Bronchial epithelial cell (primary cell): ENCODE measurements at regions not wholly inside any gene's neighbourhood (a gene's known extent, or its start where the extent isn't known, plus 50 kb on each side); places are given as distances from the start of the nearest gene placed in this dataset.

Experiments used
- DNase-seq: peaks from one replicate; pipeline ENCODE4 v3.0.0-alpha.2; 2010; ENCODE audit warnings: low read depth
- FAIRE-seq: peaks from 2 replicates; lab custom pipeline; 2011; peaks lifted over from hg19 to GRCh38; lab: Jason Lieb, UNC
- H3K27me3 ChIP-seq: 2 replicates; pipeline ENCODE4 v1.5.1; 2011; ENCODE audit warnings: low read length; ENCODE audit not compliant: control insufficient read depth, insufficient read depth
- H3K36me3 ChIP-seq: 2 replicates; pipeline ENCODE4 v1.5.1; 2011; ENCODE audit warnings: low read length; ENCODE audit not compliant: control insufficient read depth, insufficient read depth
- H3K4me3 ChIP-seq: 2 replicates; pipeline ENCODE4 v1.5.1; 2011; ENCODE audit warnings: mild to moderate bottlenecking, low read depth, low read length, control low read depth
- TF ChIP-seq, protein P1 (sequence below): IDR thresholded peaks from 2 replicates; pipeline ENCODE4 v1.5.1; 2011; ENCODE audit warnings: mild to moderate bottlenecking, moderate library complexity, low read length, control low read depth, inconsistent platforms; ENCODE audit not compliant: insufficient read depth, severe bottlenecking

DNA sequence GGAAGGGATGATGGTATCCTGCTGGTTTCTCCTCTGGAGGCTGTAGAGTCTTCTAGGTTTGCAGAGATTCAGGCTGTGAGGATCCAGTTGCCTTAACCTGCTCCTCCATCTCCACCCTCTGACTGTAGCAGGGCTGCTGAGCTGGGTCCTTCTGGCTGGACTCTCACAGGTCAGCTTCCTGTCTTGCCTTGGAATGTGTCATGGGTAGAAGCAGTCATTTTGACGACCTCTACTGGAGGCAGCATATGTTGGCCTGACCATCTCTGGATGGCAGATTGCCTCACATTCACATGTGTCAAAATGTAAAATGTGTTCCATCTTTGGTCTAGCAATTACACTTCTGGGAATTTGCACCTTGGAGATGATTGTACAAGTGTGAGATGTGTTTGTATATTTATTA, 504.4 kb upstream of the EEF2KMT start:
- DNase-seq (no peak), FAIRE-seq (no peak)
- TF ChIP-seq, protein P1, sequence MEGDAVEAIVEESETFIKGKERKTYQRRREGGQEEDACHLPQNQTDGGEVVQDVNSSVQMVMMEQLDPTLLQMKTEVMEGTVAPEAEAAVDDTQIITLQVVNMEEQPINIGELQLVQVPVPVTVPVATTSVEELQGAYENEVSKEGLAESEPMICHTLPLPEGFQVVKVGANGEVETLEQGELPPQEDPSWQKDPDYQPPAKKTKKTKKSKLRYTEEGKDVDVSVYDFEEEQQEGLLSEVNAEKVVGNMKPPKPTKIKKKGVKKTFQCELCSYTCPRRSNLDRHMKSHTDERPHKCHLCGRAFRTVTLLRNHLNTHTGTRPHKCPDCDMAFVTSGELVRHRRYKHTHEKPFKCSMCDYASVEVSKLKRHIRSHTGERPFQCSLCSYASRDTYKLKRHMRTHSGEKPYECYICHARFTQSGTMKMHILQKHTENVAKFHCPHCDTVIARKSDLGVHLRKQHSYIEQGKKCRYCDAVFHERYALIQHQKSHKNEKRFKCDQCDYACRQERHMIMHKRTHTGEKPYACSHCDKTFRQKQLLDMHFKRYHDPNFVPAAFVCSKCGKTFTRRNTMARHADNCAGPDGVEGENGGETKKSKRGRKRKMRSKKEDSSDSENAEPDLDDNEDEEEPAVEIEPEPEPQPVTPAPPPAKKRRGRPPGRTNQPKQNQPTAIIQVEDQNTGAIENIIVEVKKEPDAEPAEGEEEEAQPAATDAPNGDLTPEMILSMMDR, result no peak
- Histone ChIP-seq H3K27me3 (no peaks in the 10 kb centered on the region), H3K36me3 (no peaks in the 10 kb centered on the region), H3K4me3 (no peak overlapping the region)

DNA sequence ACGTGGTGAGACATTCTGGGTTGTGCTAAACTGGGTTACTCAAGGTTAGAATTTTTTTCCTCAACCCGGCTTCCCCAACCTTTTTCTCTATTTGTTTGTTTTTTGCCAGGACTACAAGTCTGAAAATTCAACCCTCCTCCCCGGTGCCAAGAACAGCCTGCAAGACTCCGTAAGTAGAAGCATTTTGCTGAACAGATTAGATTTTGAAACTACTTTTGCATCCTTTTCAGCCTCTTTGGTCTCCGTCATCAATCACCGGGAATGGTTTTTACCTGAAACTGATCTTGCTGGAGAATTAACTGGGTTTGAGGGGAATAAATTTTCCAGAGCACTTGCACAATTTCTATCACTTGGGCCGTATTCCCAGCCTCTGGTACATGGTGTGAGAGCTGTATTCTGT, 501.2 kb upstream of the EEF2KMT start:
- no peak for FAIRE-seq
- Histone ChIP-seq H3K27me3 (no peaks in the 10 kb centered on the region), H3K4me3 (no peak overlapping the region), H3K36me3 (no peaks in the 10 kb centered on the region)
- no peak for DNase-seq
- TF ChIP-seq, protein P1, result no peak

DNA sequence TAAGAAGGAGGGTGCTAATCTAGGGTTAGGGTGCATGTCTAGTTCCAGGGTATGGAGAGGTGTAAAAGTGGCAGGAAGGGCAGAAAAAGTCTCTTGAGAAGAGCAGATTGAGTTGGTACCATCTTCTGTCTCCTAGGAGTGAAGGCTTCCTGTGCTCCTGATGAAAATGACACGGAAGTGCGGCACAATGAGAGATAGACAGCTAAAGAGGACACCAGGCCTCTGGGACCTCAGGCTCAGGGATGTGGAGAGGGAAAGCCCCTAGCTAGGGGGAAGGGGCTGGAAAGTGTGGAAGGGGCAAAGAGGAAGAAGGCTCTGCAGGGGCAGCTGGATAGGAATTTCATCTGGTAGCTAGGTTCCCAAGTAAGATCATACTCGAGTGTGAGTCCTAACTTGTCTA, 498.3 kb upstream of the EEF2KMT start:
- Histone ChIP-seq H3K36me3 (no peaks in the 10 kb centered on the region), H3K4me3 (no peak overlapping the region), H3K27me3 (no peaks in the 10 kb centered on the region)
- FAIRE-seq, result no peak
- DNase-seq, result no peak
- TF ChIP-seq, protein P1, result no peak

DNA sequence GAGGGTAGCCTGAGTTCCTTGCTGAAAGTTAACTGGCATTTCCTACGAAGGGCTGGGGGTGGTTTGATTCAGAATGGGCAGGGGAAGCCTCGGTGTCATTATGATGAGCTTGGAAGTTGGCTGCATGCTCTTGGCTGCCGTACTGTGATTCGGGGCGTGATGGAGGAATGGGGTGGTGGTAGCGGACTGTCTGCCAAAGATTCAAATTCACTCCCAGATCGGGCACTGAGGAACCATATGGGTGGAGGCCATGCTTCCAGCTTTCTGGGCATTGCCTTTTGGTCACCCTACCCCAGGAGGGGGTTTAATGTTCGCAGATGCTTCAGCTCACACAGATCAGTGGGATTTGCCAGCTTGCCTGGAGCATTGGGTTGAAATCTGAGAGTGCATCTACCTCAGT, 492.8 kb upstream of the EEF2KMT start:
- DNase-seq (no peak), FAIRE-seq (no peak)
- H3K27me3 ChIP-seq, result no peaks in the 10 kb centered on the region
- TF ChIP-seq, protein P1, result no peak
- no peaks in the 10 kb centered on the region for H3K36me3 ChIP-seq
- no peak overlapping the region for H3K4me3 ChIP-seq

DNA sequence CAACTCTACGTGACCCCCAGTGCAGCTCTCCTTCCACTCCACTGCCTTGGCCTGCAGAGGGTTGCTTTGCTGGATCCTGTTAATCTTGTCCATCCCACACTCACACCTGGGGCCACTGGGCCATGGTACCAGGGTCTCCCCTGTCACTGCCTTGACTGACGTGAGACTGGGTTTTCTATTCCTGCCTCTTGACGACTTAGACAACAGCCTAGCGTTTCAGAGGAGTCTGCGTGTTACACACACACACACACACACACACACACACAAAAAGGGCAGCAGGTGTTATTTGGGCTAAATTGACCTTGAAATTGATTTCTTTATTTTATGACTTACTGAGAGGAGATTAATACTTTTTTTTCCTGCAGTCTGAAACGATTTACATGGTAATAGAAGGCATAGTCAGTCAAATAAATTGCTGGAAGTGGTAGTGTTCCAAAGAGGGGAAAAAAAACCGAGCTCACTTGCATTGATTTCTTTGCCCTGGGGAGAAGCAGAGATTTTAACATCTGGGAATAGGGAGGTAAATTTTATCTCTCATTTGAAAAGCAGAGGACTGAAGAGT, 492.3 kb upstream of the EEF2KMT start:
- TF ChIP-seq, protein P1, result no peak
- H3K27me3 ChIP-seq, result no peaks in the 10 kb centered on the region
- DNase-seq (no peak), FAIRE-seq (no peak)
- no peaks in the 10 kb centered on the region for H3K36me3 ChIP-seq
- no peak overlapping the region for H3K4me3 ChIP-seq

DNA sequence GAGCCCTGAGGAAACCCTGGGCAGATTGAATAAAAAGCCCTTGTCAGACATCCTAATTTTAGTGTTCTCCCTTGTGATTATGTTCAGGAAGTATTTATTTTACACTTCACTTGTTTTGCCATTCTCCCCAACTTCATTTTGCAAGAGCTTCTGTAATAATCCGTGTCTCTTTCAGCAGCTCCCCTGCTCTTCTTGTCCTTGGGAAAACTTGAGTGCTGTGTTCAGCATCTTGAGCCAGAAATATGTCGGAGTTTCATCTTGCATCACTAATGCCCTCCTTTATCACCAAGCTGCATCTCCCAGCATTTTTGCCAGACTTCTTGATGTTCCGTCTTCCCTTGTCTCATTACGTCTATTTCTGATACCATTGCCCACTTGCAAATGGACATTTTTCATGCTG, 486.5 kb upstream of the EEF2KMT start:
- DNase-seq (no peak), FAIRE-seq (no peak)
- Histone ChIP-seq H3K36me3 (no peaks in the 10 kb centered on the region), H3K4me3 (no peak overlapping the region), H3K27me3 (no peaks in the 10 kb centered on the region)
- TF ChIP-seq, protein P1, result no peak
